ENCODE measurements at regions not wholly inside any gene's neighbourhood (a gene's known extent, or its start where the extent isn't known, plus 50 kb on each side); places are given as distances from the start of the nearest gene placed in this dataset.

- Mint-ChIP-seq H3K4me1 (peaks cover 13% of the 10 kb centered on the region), H3K4me3 (no peak overlapping the region), H3K9me3 (no peaks in the 10 kb centered on the region), H3K27me3 (ENCODE audit: low read depth, poor library complexity) (no peaks in the 10 kb centered on the region), H3K36me3 (ENCODE audit: low read depth) (no peaks in the 10 kb centered on the region), H3K27ac (no peak overlapping the region)
- TF ChIP-seq CTCF (IDR thresholded peaks at IDR 0.05) = no peak
- no peak for DNase-seq
Measured at GRCh38 chr6:113643407-113643770, 213.8 kb upstream of the MARCKS start.

GRCh38 chr6:113644861-113645575 lies 212.1 kb upstream of the MARCKS start:
- Mint-ChIP-seq H3K27ac (no peak overlapping the region), H3K36me3 (ENCODE audit: low read depth) (no peaks in the 10 kb centered on the region), H3K4me3 (no peak overlapping the region), H3K4me1 (peaks cover 21% of the 10 kb centered on the region), H3K27me3 (ENCODE audit: low read depth, poor library complexity) (no peaks in the 10 kb centered on the region), H3K9me3 (no peaks in the 10 kb centered on the region)
- TF ChIP-seq CTCF (IDR thresholded peaks at IDR 0.05) = no peak
- DNase-seq = no peak

- no peaks in the 10 kb centered on the region for H3K27me3 Mint-ChIP-seq (ENCODE audit: low read depth, poor library complexity)
- no peak overlapping the region for H3K4me3 Mint-ChIP-seq
- no peaks in the 10 kb centered on the region for H3K36me3 Mint-ChIP-seq (ENCODE audit: low read depth)
- H3K27ac Mint-ChIP-seq = no peak overlapping the region
- no peak for DNase-seq
- no peak for TF ChIP-seq CTCF (IDR thresholded peaks at IDR 0.05)
- no peaks in the 10 kb centered on the region for H3K9me3 Mint-ChIP-seq
- peaks cover 24% of the 10 kb centered on the region for H3K4me1 Mint-ChIP-seq
Measured at GRCh38 chr6:113645576-113645970, 211.6 kb upstream of the MARCKS start.

GRCh38 chr6:113645986-113646385 lies 211.2 kb upstream of the MARCKS start:
- H3K4me1 Mint-ChIP-seq = peaks cover 28% of the 10 kb centered on the region
- no peaks in the 10 kb centered on the region for H3K9me3 Mint-ChIP-seq
- no peak overlapping the region for H3K27ac Mint-ChIP-seq
- TF ChIP-seq CTCF (IDR thresholded peaks at IDR 0.05) = no peak
- no peaks in the 10 kb centered on the region for H3K36me3 Mint-ChIP-seq (ENCODE audit: low read depth)
- H3K4me3 Mint-ChIP-seq = no peak overlapping the region
- no peaks in the 10 kb centered on the region for H3K27me3 Mint-ChIP-seq (ENCODE audit: low read depth, poor library complexity)
- no peak for DNase-seq

- no peak overlapping the region for H3K27ac Mint-ChIP-seq
- H3K4me3 Mint-ChIP-seq = no peak overlapping the region
- H3K36me3 Mint-ChIP-seq (ENCODE audit: low read depth) = no peaks in the 10 kb centered on the region
- no peak for TF ChIP-seq CTCF (IDR thresholded peaks at IDR 0.05)
- no peak for DNase-seq
- no peaks in the 10 kb centered on the region for H3K9me3 Mint-ChIP-seq
- H3K4me1 Mint-ChIP-seq = peaks cover 30% of the 10 kb centered on the region
- H3K27me3 Mint-ChIP-seq (ENCODE audit: low read depth, poor library complexity) = no peaks in the 10 kb centered on the region
Measured at GRCh38 chr6:113646701-113647100, 210.4 kb upstream of the MARCKS start.

Data from nephron progenitor cell (in vitro differentiated cells).